Hepatocyte (in vitro differentiated cells): ENCODE measurements at regions not wholly inside any gene's neighbourhood (a gene's known extent, or its start where the extent isn't known, plus 50 kb on each side); places are given as distances from the start of the nearest gene placed in this dataset.

Experiments
- DNase-seq: peaks from one replicate; pipeline ENCODE4 v3.0.0-alpha.2; 2016; ENCODE audit warnings: low spot score
- H2AFZ ChIP-seq: fragments of 200-600 bp; sonication (generic); 2 replicates; pipeline ENCODE4 v1.6.0; 2016; ENCODE audit warnings: antibody characterized with exemption, mild to moderate bottlenecking
- H3K27ac ChIP-seq: fragments of 200-600 bp; sonication (generic); 2 replicates; pipeline ENCODE4 v1.5.1; 2016; ENCODE audit warnings: mild to moderate bottlenecking
- H3K27me3 ChIP-seq: fragments of 200-600 bp; sonication (generic); 2 replicates; pipeline ENCODE4 v1.6.1; 2016
- H3K36me3 ChIP-seq: fragments of 200-600 bp; sonication (generic); replicated peaks from 2 replicates; pipeline ENCODE4 v1.5.1; 2016; ENCODE audit warnings: low read depth; ENCODE audit not compliant: insufficient read depth
- H3K4me1 ChIP-seq: fragments of 200-600 bp; sonication (generic); 2 replicates; pipeline ENCODE4 v1.5.1; 2016; ENCODE audit warnings: mild to moderate bottlenecking, moderate library complexity; ENCODE audit not compliant: insufficient read depth
- H3K4me2 ChIP-seq: fragments of 200-600 bp; sonication (generic); 2 replicates; pipeline ENCODE4 v1.6.0; 2016
- H3K4me3 ChIP-seq: fragments of 200-600 bp; sonication (generic); 2 replicates; pipeline ENCODE4 v1.5.1; 2016; ENCODE audit warnings: mild to moderate bottlenecking
- H3K79me2 ChIP-seq: fragments of 200-600 bp; sonication (generic); 2 replicates; pipeline ENCODE4 v1.6.0; 2017; ENCODE audit warnings: mild to moderate bottlenecking
- H3K9me2 ChIP-seq: fragments of 200-600 bp; sonication (generic); replicated peaks from 2 replicates; pipeline ENCODE4 v1.6.0; 2017; ENCODE audit warnings: mild to moderate bottlenecking; ENCODE audit not compliant: insufficient read depth
- H3K9me3 ChIP-seq: fragments of 200-600 bp; sonication (generic); 2 replicates; pipeline ENCODE4 v1.5.1; 2016; ENCODE audit warnings: low read depth, mild to moderate bottlenecking
- H4K20me1 ChIP-seq: fragments of 200-600 bp; sonication (generic); 2 replicates; pipeline ENCODE4 v1.6.0; 2016; ENCODE audit warnings: mild to moderate bottlenecking; ENCODE audit not compliant: insufficient read depth, poor library complexity, severe bottlenecking
- EZH2 ChIP-seq: fragments of 200-600 bp; sonication (generic); IDR thresholded peaks from 2 replicates; pipeline ENCODE4 v1.6.1; 2016; ENCODE audit warnings: antibody characterized with exemption, mild to moderate bottlenecking, borderline replicate concordance
- EZH2phosphoT487 ChIP-seq: fragments of 200-600 bp; sonication (generic); IDR thresholded peaks from one replicate; pipeline ENCODE4 v1.6.1; 2018; ENCODE audit warnings: antibody characterized with exemption, mild to moderate bottlenecking, low read depth, moderate library complexity; ENCODE audit not compliant: unreplicated experiment, severe bottlenecking
- WGBS: methylation state at CpG from one replicate; pipeline ENCODE4 v1.1.6; 2016; ENCODE audit warnings: low lambda C conversion rate; ENCODE audit errors: missing lambda C conversion rate; 5-methylcytosine and 5-hydroxymethylcytosine counted together
- TF ChIP-seq, protein P1 (sequence below): fragments of 200-600 bp; sonication (generic); IDR thresholded peaks from 2 replicates; pipeline ENCODE4 v1.5.1; 2016; ENCODE audit warnings: antibody characterized with exemption, mild to moderate bottlenecking; ENCODE audit not compliant: poor library complexity

DNA sequence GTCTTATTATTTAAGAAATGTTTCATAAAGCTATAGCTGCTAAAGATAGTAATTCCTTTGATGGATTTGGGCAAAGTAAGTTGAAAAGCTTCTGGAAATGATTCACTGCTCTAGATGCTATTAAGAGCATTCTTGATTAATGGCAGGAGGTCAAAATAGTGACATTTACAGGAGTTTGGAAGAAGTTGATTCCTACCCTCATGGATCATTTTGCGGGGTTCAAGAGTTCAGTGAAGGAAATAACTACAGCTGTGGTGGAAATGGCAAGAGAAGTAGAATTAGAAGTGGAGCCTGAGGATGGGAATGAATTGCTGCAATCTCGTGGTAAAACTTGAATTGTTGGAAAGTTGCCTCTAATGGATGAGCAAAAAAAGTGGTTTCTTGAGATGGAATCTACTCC lies 316.1 kb downstream of the UTRN start:
- whole genome bisulfite sequencing: 69% methylated on average over 2 of the region's 2 CpGs
- Histone ChIP-seq H3K27ac (no peak overlapping the region), H3K27me3 (no peaks in the 10 kb centered on the region), H3K9me2 (no peaks in the 10 kb centered on the region), H3K4me1 (no peaks in the 10 kb centered on the region), H3K79me2 (no peaks in the 10 kb centered on the region), H3K36me3 (no peaks in the 10 kb centered on the region), H3K9me3 (no peaks in the 10 kb centered on the region), H3K4me3 (no peak overlapping the region), H2AFZ (no peak overlapping the region), H4K20me1 (no peaks in the 10 kb centered on the region), H3K4me2 (no peak overlapping the region)
- no peak for DNase-seq
- TF ChIP-seq, protein P1, sequence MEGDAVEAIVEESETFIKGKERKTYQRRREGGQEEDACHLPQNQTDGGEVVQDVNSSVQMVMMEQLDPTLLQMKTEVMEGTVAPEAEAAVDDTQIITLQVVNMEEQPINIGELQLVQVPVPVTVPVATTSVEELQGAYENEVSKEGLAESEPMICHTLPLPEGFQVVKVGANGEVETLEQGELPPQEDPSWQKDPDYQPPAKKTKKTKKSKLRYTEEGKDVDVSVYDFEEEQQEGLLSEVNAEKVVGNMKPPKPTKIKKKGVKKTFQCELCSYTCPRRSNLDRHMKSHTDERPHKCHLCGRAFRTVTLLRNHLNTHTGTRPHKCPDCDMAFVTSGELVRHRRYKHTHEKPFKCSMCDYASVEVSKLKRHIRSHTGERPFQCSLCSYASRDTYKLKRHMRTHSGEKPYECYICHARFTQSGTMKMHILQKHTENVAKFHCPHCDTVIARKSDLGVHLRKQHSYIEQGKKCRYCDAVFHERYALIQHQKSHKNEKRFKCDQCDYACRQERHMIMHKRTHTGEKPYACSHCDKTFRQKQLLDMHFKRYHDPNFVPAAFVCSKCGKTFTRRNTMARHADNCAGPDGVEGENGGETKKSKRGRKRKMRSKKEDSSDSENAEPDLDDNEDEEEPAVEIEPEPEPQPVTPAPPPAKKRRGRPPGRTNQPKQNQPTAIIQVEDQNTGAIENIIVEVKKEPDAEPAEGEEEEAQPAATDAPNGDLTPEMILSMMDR: no peak
- TF ChIP-seq EZH2 (no peak), EZH2phosphoT487 (no peak)

DNA sequence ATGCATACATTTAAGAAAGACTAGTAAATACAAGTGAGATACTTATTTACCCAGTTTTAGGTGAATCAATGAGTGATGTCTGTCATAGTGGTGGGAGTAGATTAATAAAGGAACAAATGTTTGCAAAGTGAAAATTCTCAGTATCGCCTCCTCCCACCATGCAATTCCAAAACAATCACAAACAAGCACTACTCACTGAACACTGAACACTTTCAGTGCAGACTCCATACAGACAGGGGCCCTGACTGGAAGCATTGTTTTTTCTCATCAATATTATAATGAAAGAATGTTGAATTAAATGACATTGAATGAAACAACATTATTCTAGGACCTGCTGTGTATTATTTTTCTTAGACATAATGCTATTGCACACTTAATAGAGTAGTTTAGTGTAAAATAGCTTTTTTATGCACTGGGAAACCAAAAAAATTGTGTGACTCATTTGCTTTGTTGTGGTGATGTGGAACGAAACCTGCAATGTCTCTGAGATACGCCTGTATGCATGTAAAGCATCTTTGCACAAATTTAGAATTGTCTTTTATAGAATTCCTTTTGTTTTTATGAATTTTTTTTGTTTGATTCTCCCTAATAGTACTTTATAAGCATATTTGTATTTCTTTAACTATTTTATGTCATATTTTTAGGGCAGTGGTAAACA lies 317.5 kb downstream of the UTRN start:
- no peaks in the 10 kb centered on the region for H3K9me3 ChIP-seq
- no peaks in the 10 kb centered on the region for H3K79me2 ChIP-seq
- no peak overlapping the region for H2AFZ ChIP-seq
- DNase-seq: no peak
- H4K20me1 ChIP-seq: no peaks in the 10 kb centered on the region
- no peak overlapping the region for H3K4me2 ChIP-seq
- no peaks in the 10 kb centered on the region for H3K4me1 ChIP-seq
- TF ChIP-seq, protein P1: no peak
- no peak for TF ChIP-seq EZH2
- no peak for TF ChIP-seq EZH2phosphoT487
- H3K9me2 ChIP-seq: no peaks in the 10 kb centered on the region
- H3K36me3 ChIP-seq: no peaks in the 10 kb centered on the region
- WGBS: 98% methylated on average over 3 of the region's 3 CpGs
- no peak overlapping the region for H3K4me3 ChIP-seq
- H3K27me3 ChIP-seq: no peaks in the 10 kb centered on the region
- H3K27ac ChIP-seq: no peak overlapping the region

DNA sequence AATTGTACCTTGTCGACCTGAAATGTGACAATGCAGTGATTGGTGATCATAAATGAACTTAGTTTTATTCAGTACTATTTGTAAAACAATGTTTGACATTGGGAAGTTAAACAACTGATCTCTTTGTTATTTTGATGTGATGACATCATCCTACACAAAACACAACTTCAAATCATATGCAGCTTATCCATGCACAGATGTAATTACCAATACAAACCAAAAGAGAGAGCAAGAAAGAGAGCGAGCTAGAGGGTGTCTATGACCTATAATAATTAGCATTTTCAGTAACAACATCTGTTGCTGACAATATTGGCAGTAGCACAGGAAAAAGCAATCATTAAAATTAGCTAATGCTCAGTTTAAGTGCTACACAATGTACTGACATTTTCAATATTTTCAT lies 320.9 kb downstream of the UTRN start:
- no peak for DNase-seq
- no peak overlapping the region for H3K4me3 ChIP-seq
- H3K27ac ChIP-seq: no peak overlapping the region
- no peaks in the 10 kb centered on the region for H4K20me1 ChIP-seq
- H3K27me3 ChIP-seq: no peaks in the 10 kb centered on the region
- H2AFZ ChIP-seq: no peak overlapping the region
- no peaks in the 10 kb centered on the region for H3K4me1 ChIP-seq
- H3K9me3 ChIP-seq: no peaks in the 10 kb centered on the region
- TF ChIP-seq, protein P1: no peak
- no peak for TF ChIP-seq EZH2phosphoT487
- no peak for TF ChIP-seq EZH2
- H3K9me2 ChIP-seq: no peaks in the 10 kb centered on the region
- no peaks in the 10 kb centered on the region for H3K36me3 ChIP-seq
- no peaks in the 10 kb centered on the region for H3K79me2 ChIP-seq
- 79% methylated on average over 2 of the region's 2 CpGs for WGBS
- no peak overlapping the region for H3K4me2 ChIP-seq
